ENCODE measurements at regions not wholly inside any gene's neighbourhood (a gene's known extent, or its start where the extent isn't known, plus 50 kb on each side); places are given as distances from the start of the nearest gene placed in this dataset.

- DNase-seq: no peak
Measured at GRCh38 chr15:62878070-62878469, 164.5 kb upstream of the TPM1 start.

GRCh38 chr15:62879770-62880169 is 162.8 kb upstream of the TPM1 start:
- DNase-seq: no peak

GRCh38 chr15:62880278-62880677 is 162.3 kb upstream of the TPM1 start:
- DNase-seq: no peak

GRCh38 chr15:62881056-62881455 is 161.5 kb upstream of the TPM1 start:
- DNase-seq: no peak

- DNase-seq: no peak
Measured at GRCh38 chr15:62883938-62884479, 158.5 kb upstream of the TPM1 start.

GRCh38 chr15:62886431-62887071 is 156.0 kb upstream of the TPM1 start:
- no peak for DNase-seq

- DNase-seq: no peak
Measured at GRCh38 chr15:62887113-62887570, 155.4 kb upstream of the TPM1 start.

GRCh38 chr15:62888623-62889022 is 153.9 kb upstream of the TPM1 start:
- DNase-seq: no peak

GRCh38 chr15:62889141-62889661 is 153.3 kb upstream of the TPM1 start:
- DNase-seq: no peak

- no peak for DNase-seq
Measured at GRCh38 chr15:62889734-62890505, 152.6 kb upstream of the TPM1 start.

GRCh38 chr15:62894322-62895085 is 148.0 kb upstream of the TPM1 start:
- no peak for DNase-seq

- DNase-seq: no peak
Measured at GRCh38 chr15:62895139-62895866, 147.2 kb upstream of the TPM1 start.

- DNase-seq: no peak
Measured at GRCh38 chr15:62895905-62896316, 146.6 kb upstream of the TPM1 start.

GRCh38 chr15:62896380-62896866 is 146.1 kb upstream of the TPM1 start:
- no peak for DNase-seq

- no peak for DNase-seq
Measured at GRCh38 chr15:62896969-62897486, 145.5 kb upstream of the TPM1 start.

GRCh38 chr15:62897634-62898033 is 144.9 kb upstream of the TPM1 start:
- no peak for DNase-seq

GRCh38 chr15:62899090-62899493 is 143.5 kb upstream of the TPM1 start:
- DNase-seq: no peak

- DNase-seq: no peak
Measured at GRCh38 chr15:62900071-62900802, 142.3 kb upstream of the TPM1 start.

- DNase-seq: no peak
Measured at GRCh38 chr15:62901087-62901486, 141.5 kb upstream of the TPM1 start.

GRCh38 chr15:62901909-62902546 is 140.5 kb upstream of the TPM1 start:
- DNase-seq: no peak

- DNase-seq: no peak
Measured at GRCh38 chr15:62902821-62903220, 139.7 kb upstream of the TPM1 start.
